ENCODE measurements at regions not wholly inside any gene's neighbourhood (a gene's known extent, or its start where the extent isn't known, plus 50 kb on each side); places are given as distances from the start of the nearest gene placed in this dataset.

DNA sequence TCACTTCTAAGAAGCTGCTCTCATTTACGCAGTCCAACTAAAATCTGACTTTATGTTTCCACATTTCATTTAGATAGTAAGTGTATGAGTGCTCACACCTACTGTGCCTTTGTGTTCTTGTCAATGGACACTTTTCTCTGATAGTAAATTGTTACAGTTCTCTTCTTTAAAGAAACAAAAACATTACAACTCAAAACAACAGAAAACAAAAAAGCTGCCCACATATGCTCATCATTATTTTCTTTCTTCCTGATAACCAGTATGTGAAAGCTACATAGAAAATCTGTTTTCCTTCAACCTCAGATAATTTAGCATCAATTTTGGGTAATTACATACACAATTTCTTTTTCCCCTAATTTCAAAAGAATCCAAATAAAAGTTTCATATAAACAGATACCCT, 1247.8 kb upstream of the NXPH2 start:
- no peak overlapping the region for H3K4me3 Mint-ChIP-seq
- H3K4me1 Mint-ChIP-seq: no peaks in the 10 kb centered on the region
- no peaks in the 10 kb centered on the region for H3K36me3 Mint-ChIP-seq
- H3K27me3 Mint-ChIP-seq (ENCODE audit: low read depth in 3 of 3): peaks cover 0 to 2% (median 0%) of the 10 kb centered on the region in 3 donors
- peaks cover 5 to 27% (median 17%) of the 10 kb centered on the region in 6 donors for H3K9me3 Mint-ChIP-seq
- no peak for DNase-seq
- no peak overlapping the region for H3K27ac Mint-ChIP-seq

DNA sequence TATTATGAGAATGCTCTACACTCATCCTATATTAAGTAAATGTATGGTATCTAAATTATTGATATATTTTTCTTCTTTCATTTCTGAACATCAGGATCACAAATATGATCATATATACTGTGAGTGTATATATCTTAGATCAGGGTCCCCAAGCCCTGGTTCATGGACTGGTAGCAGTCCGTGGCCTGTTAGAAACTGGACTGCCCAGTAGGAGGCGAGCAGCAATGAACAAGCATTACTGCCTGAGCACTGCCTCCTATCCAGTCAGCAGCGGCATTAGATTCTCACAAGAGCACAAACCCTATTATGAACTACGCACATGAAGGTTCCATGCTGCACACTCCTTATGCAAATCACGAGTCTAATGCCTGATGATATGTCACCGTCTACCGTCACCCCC, 1247.1 kb upstream of the NXPH2 start:
- Mint-ChIP-seq H3K4me3 (no peak overlapping the region), H3K27ac (no peak overlapping the region), H3K4me1 (no peaks in the 10 kb centered on the region), H3K36me3 (no peaks in the 10 kb centered on the region), H3K9me3 (peaks cover 5 to 31% (median 21%) of the 10 kb centered on the region in 6 donors), H3K27me3 (ENCODE audit: low read depth in 3 of 3) (peaks cover 0 to 2% (median 0%) of the 10 kb centered on the region in 3 donors)
- DNase-seq: no peak

- DNase-seq: no peak
- H3K9me3 Mint-ChIP-seq: peaks cover 3 to 47% (median 26%) of the 10 kb centered on the region in 6 donors
- no peaks in the 10 kb centered on the region for H3K4me1 Mint-ChIP-seq
- no peak overlapping the region for H3K27ac Mint-ChIP-seq
- H3K36me3 Mint-ChIP-seq: no peaks in the 10 kb centered on the region
- no peak overlapping the region for H3K4me3 Mint-ChIP-seq
- no peaks in the 10 kb centered on the region for H3K27me3 Mint-ChIP-seq (ENCODE audit: low read depth in 3 of 3)
Measured at GRCh38 chr2:140023291-140023690, 1243.1 kb upstream of the NXPH2 start.

- H3K36me3 Mint-ChIP-seq: no peaks in the 10 kb centered on the region
- no peaks in the 10 kb centered on the region for H3K4me1 Mint-ChIP-seq
- DNase-seq: no peak
- no peaks in the 10 kb centered on the region for H3K27me3 Mint-ChIP-seq (ENCODE audit: low read depth in 3 of 3)
- H3K4me3 Mint-ChIP-seq: no peak overlapping the region
- no peak overlapping the region for H3K27ac Mint-ChIP-seq
- H3K9me3 Mint-ChIP-seq: peaks cover 4 to 63% (median 24%) of the 10 kb centered on the region in 6 donors
Measured at GRCh38 chr2:140018541-140018940, 1238.4 kb upstream of the NXPH2 start.

- H3K27ac Mint-ChIP-seq: no peak overlapping the region
- H3K4me3 Mint-ChIP-seq: no peak overlapping the region
- peaks cover 0 to 5% (median 0%) of the 10 kb centered on the region in 3 donors for H3K27me3 Mint-ChIP-seq (ENCODE audit: low read depth in 3 of 3)
- no peaks in the 10 kb centered on the region for H3K4me1 Mint-ChIP-seq
- H3K9me3 Mint-ChIP-seq: peaks cover 7 to 67% (median 30%) of the 10 kb centered on the region in 6 donors
- DNase-seq: no peak
- H3K36me3 Mint-ChIP-seq: no peaks in the 10 kb centered on the region
Measured at GRCh38 chr2:140014204-140014546, 1234.0 kb upstream of the NXPH2 start.

DNA sequence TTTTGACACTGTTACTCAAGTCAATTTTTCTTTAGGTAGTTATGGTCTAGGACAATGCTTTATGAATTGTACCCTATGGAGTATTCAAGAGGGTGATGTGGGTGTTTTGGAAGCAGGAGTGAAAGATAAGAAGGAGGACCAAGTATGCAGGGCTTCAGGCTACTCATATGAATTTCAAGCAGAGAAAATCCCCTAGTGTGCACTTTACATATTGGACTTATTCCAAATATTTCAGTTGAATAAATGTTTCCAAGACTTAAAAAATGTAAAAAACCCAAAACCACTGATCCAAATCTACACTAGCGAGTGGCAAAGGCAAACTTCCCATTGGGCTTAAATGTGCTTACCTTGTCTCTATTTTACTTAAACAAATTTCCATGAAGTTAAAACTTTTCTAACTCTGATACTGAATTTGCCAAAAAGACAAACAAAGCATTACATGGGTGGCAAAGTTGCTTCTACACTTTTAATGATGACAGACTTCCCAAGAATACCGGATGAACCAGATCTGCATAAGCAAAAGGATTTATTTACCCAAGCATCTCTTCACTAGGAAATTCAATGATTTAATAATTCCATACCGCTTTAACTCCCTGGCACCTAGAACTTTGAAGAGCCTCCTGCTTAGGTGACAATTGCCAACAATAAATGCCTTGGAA, 1233.5 kb upstream of the NXPH2 start:
- no peak overlapping the region for H3K4me3 Mint-ChIP-seq
- no peak overlapping the region for H3K27ac Mint-ChIP-seq
- no peaks in the 10 kb centered on the region for H3K36me3 Mint-ChIP-seq
- H3K4me1 Mint-ChIP-seq: no peaks in the 10 kb centered on the region
- H3K27me3 Mint-ChIP-seq (ENCODE audit: low read depth in 3 of 3): peaks cover 0 to 5% (median 0%) of the 10 kb centered on the region in 3 donors
- peaks cover 7 to 65% (median 28%) of the 10 kb centered on the region in 6 donors for H3K9me3 Mint-ChIP-seq
- DNase-seq: no peak

DNA sequence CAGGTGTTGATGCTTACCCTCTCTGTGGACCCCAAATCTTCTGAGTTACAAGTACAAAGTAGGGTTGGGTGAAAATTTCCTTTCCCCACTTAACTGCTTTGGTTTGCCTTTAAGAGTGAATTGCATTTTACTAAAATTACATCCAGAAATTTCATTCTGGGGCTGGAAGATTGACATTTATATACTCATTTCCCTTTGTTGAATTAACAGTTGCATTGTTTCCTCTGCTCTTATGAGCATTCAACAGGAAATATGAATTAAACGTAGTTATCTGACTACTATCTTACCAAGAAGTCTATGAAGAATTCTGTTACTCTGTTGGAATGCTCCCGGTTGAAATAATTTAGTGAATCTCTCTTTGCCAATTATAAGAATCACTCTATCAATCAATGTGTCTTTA, 1231.1 kb upstream of the NXPH2 start:
- peaks cover 7 to 52% (median 25%) of the 10 kb centered on the region in 6 donors for H3K9me3 Mint-ChIP-seq
- H3K4me3 Mint-ChIP-seq: no peak overlapping the region
- no peaks in the 10 kb centered on the region for H3K4me1 Mint-ChIP-seq
- no peak overlapping the region for H3K27ac Mint-ChIP-seq
- no peaks in the 10 kb centered on the region for H3K36me3 Mint-ChIP-seq
- H3K27me3 Mint-ChIP-seq (ENCODE audit: low read depth in 3 of 3): peaks cover 0 to 5% (median 0%) of the 10 kb centered on the region in 3 donors
- DNase-seq: no peak

DNA sequence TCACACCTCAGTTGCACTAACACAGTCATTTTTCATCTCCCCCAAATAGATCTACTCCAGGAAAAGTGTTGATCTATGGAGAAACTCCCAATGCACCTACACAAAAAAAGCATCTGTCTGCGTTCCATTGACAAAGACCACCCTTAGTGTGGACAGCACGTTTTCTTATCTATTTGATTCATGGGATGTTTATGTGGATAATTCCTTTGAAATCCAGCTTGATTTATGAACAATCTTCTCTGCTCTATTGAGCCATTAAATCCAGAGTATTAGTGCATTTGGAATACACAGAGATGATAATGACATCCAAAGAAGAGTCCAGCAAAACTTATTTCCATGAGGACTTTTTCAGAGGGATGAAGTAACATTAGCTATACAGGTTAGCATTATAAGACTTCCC, 1221.9 kb upstream of the NXPH2 start:
- Mint-ChIP-seq H3K4me1 (no peaks in the 10 kb centered on the region), H3K9me3 (peaks cover 0 to 52% (median 18%) of the 10 kb centered on the region in 6 donors), H3K27ac (no peak overlapping the region), H3K27me3 (ENCODE audit: low read depth in 3 of 3) (peaks cover 0 to 4% (median 0%) of the 10 kb centered on the region in 3 donors), H3K36me3 (no peaks in the 10 kb centered on the region), H3K4me3 (no peak overlapping the region)
- no peak for DNase-seq

GRCh38 chr2:139992711-139993345, 1212.6 kb upstream of the NXPH2 start:
- H3K4me1 Mint-ChIP-seq: no peaks in the 10 kb centered on the region
- no peak overlapping the region for H3K4me3 Mint-ChIP-seq
- H3K9me3 Mint-ChIP-seq: peaks cover 12 to 41% (median 32%) of the 10 kb centered on the region in 6 donors
- H3K27me3 Mint-ChIP-seq (ENCODE audit: low read depth in 3 of 3): no peaks in the 10 kb centered on the region
- no peaks in the 10 kb centered on the region for H3K36me3 Mint-ChIP-seq
- no peak for DNase-seq
- no peak overlapping the region for H3K27ac Mint-ChIP-seq

GRCh38 chr2:139992078-139992477, 1211.9 kb upstream of the NXPH2 start:
- Mint-ChIP-seq H3K36me3 (no peaks in the 10 kb centered on the region), H3K4me1 (no peaks in the 10 kb centered on the region), H3K9me3 (peaks cover 17 to 48% (median 38%) of the 10 kb centered on the region in 6 donors), H3K27ac (no peak overlapping the region), H3K4me3 (no peak overlapping the region), H3K27me3 (ENCODE audit: low read depth in 3 of 3) (no peaks in the 10 kb centered on the region)
- no peak for DNase-seq

DNA sequence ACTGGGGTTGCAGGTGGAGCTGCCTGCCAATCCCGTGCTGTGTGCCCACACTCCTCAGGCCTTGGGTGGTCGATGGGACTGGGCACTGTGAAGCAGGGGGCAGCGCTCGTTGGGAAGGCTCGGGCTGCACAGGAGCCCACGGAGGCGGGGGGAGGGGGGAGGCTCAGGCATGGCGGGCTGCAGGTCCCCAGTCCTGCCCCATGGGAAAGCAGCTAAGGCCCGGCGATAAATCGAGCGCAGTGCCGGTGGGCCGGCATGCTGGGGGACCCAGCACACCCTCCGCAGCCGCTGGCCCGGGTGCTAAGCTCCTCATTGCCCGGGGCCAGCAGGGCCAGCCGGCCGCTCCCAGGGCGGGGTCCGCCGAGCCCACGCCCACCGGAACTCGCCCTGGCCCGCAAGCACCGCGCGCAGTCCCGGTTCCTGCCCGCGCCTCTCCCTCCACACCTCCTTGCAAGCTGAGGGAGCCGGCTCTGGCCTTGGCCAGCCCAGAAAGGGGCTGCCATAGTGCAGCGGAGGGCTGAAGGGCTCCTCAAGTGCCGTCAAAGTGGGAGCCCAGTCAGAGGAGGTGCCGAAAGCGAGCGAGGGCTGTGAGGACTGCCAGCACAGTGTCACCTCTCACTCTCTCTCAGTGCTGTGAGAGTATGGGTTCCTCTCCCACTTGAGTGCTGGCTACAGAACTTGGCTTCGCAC, 1210.6 kb upstream of the NXPH2 start:
- no peak overlapping the region for H3K27ac Mint-ChIP-seq
- peaks cover 0 to 4% (median 0%) of the 10 kb centered on the region in 3 donors for H3K36me3 Mint-ChIP-seq
- no peak overlapping the region for H3K4me3 Mint-ChIP-seq
- H3K27me3 Mint-ChIP-seq (ENCODE audit: low read depth in 3 of 3): peaks cover 0 to 2% (median 0%) of the 10 kb centered on the region in 3 donors
- H3K9me3 Mint-ChIP-seq: peaks cover 17 to 47% (median 34%) of the 10 kb centered on the region in 6 donors
- no peak for DNase-seq
- no peaks in the 10 kb centered on the region for H3K4me1 Mint-ChIP-seq

DNA sequence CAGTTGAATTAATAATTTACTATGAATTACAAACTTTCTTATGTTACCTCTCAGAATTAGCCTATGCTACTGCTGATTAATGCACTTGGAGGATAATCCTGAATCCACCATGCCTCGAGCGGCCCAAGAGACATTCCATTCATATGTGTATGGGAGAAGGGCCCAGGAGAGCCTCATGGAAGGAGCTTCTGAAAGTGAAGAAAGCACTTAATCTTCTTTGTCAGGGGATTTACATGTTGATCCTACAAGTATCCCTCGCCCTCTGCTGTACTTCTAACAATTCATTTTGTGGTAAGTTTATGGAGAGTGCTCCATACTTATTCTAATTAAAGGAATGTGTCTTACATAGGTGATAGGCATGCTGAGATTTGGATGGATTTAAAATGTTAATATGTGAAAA, 1189.1 kb upstream of the NXPH2 start:
- no peak overlapping the region for H3K27ac Mint-ChIP-seq
- DNase-seq: no peak

GRCh38 chr2:139968588-139968987, 1188.4 kb upstream of the NXPH2 start:
- Mint-ChIP-seq H3K4me1 (no peaks in the 10 kb centered on the region), H3K27ac (no peak overlapping the region), H3K4me3 (no peak overlapping the region), H3K9me3 (peaks cover 8 to 65% (median 40%) of the 10 kb centered on the region in 6 donors), H3K36me3 (peaks cover 0 to 4% (median 0%) of the 10 kb centered on the region in 3 donors), H3K27me3 (ENCODE audit: low read depth in 3 of 3) (peaks cover 0 to 2% (median 0%) of the 10 kb centered on the region in 3 donors)
- no peak for DNase-seq

More for the DNA sequence above, 1189.1 kb upstream of the NXPH2 start:
- H3K36me3 Mint-ChIP-seq: peaks cover 0 to 4% (median 0%) of the 10 kb centered on the region in 3 donors
- peaks cover 9 to 64% (median 43%) of the 10 kb centered on the region in 6 donors for H3K9me3 Mint-ChIP-seq
- H3K4me1 Mint-ChIP-seq: no peaks in the 10 kb centered on the region
- H3K4me3 Mint-ChIP-seq: no peak overlapping the region
- H3K27me3 Mint-ChIP-seq (ENCODE audit: low read depth in 3 of 3): no peaks in the 10 kb centered on the region

- Mint-ChIP-seq H3K27ac (no peak overlapping the region), H3K27me3 (ENCODE audit: low read depth in 3 of 3) (peaks cover 0 to 2% (median 0%) of the 10 kb centered on the region in 3 donors), H3K36me3 (peaks cover 0 to 4% (median 0%) of the 10 kb centered on the region in 3 donors), H3K9me3 (peaks cover 6 to 65% (median 32%) of the 10 kb centered on the region in 6 donors), H3K4me3 (no peak overlapping the region), H3K4me1 (no peaks in the 10 kb centered on the region)
- DNase-seq: no peak
Measured at GRCh38 chr2:139967665-139968064, 1187.5 kb upstream of the NXPH2 start.

Measured in immature natural killer cell (primary cell).